ENCODE measurements at regions not wholly inside any gene's neighbourhood (a gene's known extent, or its start where the extent isn't known, plus 50 kb on each side); places are given as distances from the start of the nearest gene placed in this dataset.

GRCh38 chr11:116418388-116419041 lies 354.3 kb downstream of the BUD13 start:
- DNase-seq (ENCODE audit: low spot score) = no peak
- in situ Hi-C loops (cut with MboI; ENCODE audit: low sequenced_read_pairs, unreplicated experiment) = no loop called here
- TF ChIP-seq, protein P1, sequence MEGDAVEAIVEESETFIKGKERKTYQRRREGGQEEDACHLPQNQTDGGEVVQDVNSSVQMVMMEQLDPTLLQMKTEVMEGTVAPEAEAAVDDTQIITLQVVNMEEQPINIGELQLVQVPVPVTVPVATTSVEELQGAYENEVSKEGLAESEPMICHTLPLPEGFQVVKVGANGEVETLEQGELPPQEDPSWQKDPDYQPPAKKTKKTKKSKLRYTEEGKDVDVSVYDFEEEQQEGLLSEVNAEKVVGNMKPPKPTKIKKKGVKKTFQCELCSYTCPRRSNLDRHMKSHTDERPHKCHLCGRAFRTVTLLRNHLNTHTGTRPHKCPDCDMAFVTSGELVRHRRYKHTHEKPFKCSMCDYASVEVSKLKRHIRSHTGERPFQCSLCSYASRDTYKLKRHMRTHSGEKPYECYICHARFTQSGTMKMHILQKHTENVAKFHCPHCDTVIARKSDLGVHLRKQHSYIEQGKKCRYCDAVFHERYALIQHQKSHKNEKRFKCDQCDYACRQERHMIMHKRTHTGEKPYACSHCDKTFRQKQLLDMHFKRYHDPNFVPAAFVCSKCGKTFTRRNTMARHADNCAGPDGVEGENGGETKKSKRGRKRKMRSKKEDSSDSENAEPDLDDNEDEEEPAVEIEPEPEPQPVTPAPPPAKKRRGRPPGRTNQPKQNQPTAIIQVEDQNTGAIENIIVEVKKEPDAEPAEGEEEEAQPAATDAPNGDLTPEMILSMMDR (IDR thresholded peaks at IDR 0.05; ENCODE audit: borderline replicate concordance, control extremely low read depth, extremely low read depth, insufficient read depth, missing control alignments) = no peak

DNA sequence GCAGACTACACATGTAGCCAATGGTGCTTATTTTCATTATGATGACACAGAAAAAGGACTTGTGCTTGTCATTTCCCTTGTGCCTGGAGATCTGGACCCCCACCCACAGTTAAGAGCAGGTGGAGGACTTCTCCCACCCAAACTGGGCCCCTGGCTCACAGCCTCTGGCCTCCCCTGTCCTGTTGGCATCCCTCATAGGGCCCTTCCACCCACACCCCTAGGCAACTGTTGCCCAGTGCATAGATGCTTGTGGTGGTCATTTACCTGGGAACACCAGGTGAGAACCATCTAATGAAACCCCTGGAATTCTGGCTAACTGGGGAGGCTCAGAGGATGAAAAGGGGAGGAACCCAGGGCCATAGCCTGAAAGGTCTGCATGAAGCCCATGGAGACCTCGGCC lies 355.9 kb downstream of the BUD13 start:
- in situ Hi-C loops (cut with MboI; ENCODE audit: low sequenced_read_pairs, unreplicated experiment) = no loop called here
- DNase-seq (ENCODE audit: low spot score) = no peak
- TF ChIP-seq, protein P1 (IDR thresholded peaks at IDR 0.05; ENCODE audit: borderline replicate concordance, control extremely low read depth, extremely low read depth, insufficient read depth, missing control alignments) = no peak

DNA sequence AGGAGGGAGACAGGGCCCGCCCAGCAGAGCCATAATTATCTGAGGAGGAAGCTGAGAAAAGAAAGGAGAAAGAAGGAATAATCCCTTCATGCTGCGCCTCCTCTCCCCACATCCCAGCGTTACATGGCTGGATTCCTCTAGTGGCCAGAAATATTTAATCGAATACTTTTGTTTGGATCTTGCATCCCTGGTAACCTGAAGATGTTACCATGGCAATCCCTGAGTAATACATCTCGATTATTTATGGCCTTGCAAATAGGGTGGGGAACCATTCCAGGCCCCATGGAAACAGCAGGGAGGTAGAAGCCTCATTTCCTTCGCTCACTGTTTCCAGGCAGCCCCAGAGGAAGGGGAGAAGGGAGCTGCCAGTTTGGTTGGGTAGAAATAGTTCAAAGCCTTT lies 357.7 kb downstream of the BUD13 start:
- in situ Hi-C loops (cut with MboI; ENCODE audit: low sequenced_read_pairs, unreplicated experiment) = no loop called here
- TF ChIP-seq, protein P1 (IDR thresholded peaks at IDR 0.05; ENCODE audit: borderline replicate concordance, control extremely low read depth, extremely low read depth, insufficient read depth, missing control alignments) = no peak
- no peak for DNase-seq (ENCODE audit: low spot score)

DNA sequence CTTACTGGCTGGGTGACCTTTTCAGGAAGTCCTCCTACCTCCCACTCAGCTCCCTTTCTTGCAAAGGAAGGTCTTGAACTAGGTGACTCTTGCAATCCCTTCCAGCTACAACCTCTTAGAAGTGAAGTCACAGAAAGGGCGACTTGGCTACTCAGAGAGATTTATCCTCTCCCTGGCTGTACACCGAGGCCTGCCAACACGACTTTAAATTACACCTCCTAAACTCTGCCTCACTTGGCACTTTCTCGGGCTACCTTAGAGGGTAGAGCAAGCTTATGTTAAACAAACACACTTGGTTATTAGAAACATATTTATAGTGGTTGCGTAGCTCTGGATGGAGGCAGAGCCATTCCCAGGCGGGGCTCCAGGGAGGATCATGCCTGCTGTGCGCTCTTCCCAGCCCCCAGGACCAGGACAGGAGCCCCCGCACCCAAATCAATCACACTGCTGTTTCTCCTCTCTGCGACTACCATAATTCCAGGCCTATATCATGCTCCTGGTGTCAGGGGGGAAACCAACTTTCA lies 358.4 kb downstream of the BUD13 start:
- TF ChIP-seq, protein P1 (IDR thresholded peaks at IDR 0.05; ENCODE audit: borderline replicate concordance, control extremely low read depth, extremely low read depth, insufficient read depth, missing control alignments) = no peak
- in situ Hi-C loops (cut with MboI; ENCODE audit: low sequenced_read_pairs, unreplicated experiment) = no loop called here
- no peak for DNase-seq (ENCODE audit: low spot score)

DNA sequence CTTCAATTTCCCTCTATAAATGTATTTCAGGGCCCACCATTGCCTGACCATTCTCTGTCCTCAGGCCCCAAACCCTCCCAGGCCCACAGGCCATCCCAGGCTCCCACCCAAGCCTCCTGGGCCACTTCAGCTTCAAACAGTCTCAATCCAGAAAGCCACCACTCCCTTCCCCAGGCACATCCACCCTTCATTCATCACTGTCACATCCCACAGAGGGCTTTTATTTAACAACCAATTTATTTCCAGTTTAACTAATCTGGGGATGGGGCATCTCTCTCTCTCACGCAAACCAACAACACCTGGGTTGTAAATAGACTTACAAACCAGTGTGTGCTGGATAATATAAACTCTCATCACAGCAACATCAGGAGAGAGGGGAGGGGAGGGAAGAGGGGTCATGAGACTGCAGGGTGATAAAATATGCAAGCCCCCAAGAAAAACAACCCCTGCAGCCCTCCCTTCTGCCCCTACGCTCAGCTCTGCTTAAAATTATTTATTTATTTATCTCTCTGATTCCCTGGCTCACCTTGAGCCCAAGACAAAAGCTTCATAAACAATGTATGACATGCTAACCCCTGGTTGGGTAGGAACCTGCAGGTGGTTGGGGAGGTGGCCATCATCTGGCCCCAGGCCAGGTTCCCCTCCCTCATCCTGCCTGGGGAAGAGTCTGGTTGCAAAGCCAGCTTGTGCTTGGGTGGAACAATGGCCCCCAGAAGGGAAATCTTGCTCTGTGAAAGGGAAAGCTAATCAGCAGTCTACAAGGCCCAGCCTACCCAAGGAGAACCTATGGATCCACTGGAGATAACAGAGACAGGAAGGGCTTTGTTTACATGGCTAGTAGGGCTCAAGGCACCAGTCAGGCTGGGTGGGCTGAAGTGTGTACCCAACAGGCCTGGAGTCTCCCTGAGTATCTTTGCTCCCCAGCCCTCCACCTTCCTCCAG lies 359.2 kb downstream of the BUD13 start:
- in situ Hi-C loops (cut with MboI; ENCODE audit: low sequenced_read_pairs, unreplicated experiment) = no loop called here
- TF ChIP-seq, protein P1 (IDR thresholded peaks at IDR 0.05; ENCODE audit: borderline replicate concordance, control extremely low read depth, extremely low read depth, insufficient read depth, missing control alignments) = no peak
- no peak for DNase-seq (ENCODE audit: low spot score)

- TF ChIP-seq, protein P1 (IDR thresholded peaks at IDR 0.05; ENCODE audit: borderline replicate concordance, control extremely low read depth, extremely low read depth, insufficient read depth, missing control alignments) = no peak
- in situ Hi-C loops (cut with MboI; ENCODE audit: low sequenced_read_pairs, unreplicated experiment) = no loop called here
- no peak for DNase-seq (ENCODE audit: low spot score)
Measured at GRCh38 chr11:116412118-116412889, 360.5 kb downstream of the BUD13 start.

Data from GM13976 (cell line).